ENCODE measurements at regions not wholly inside any gene's neighbourhood (a gene's known extent, or its start where the extent isn't known, plus 50 kb on each side); places are given as distances from the start of the nearest gene placed in this dataset.

GRCh38 chr10:62461120-62461519, 87.0 kb downstream of the ZNF365 start:
- TF ChIP-seq, protein P1, sequence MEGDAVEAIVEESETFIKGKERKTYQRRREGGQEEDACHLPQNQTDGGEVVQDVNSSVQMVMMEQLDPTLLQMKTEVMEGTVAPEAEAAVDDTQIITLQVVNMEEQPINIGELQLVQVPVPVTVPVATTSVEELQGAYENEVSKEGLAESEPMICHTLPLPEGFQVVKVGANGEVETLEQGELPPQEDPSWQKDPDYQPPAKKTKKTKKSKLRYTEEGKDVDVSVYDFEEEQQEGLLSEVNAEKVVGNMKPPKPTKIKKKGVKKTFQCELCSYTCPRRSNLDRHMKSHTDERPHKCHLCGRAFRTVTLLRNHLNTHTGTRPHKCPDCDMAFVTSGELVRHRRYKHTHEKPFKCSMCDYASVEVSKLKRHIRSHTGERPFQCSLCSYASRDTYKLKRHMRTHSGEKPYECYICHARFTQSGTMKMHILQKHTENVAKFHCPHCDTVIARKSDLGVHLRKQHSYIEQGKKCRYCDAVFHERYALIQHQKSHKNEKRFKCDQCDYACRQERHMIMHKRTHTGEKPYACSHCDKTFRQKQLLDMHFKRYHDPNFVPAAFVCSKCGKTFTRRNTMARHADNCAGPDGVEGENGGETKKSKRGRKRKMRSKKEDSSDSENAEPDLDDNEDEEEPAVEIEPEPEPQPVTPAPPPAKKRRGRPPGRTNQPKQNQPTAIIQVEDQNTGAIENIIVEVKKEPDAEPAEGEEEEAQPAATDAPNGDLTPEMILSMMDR (IDR thresholded peaks at IDR 0.05) = no peak
- no peak for TF ChIP-seq POLR2A (IDR thresholded peaks at IDR 0.05)
